ENCODE measurements at regions not wholly inside any gene's neighbourhood (a gene's known extent, or its start where the extent isn't known, plus 50 kb on each side); places are given as distances from the start of the nearest gene placed in this dataset.

DNA sequence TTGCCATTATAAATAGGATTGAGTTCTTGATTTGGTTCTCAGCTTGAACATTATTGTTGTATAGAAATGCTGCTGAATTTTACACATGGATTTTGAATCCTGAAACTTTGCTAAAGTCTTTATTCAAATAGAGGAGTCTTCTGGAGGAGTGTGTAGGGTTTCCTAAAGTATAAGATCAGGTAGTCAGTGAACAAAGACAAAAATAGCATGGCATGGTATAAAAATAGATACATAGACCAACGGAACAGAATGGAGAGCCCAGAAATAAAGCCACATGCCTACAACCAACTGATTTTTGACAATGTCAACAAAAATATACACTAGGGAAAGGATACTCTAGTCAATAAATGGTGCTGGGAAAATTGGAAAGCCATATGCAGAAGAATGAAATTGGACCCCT is 740.1 kb downstream of the QKI start:
- H3K27me3 Mint-ChIP-seq (ENCODE audit: low read depth) = no peaks in the 10 kb centered on the region
- DNase-seq (ENCODE audit: low spot score) = no peak
- no peaks in the 10 kb centered on the region for H3K36me3 Mint-ChIP-seq (ENCODE audit: low read depth)
- H3K9me3 Mint-ChIP-seq (ENCODE audit: low read depth) = peaks cover 4% of the 10 kb centered on the region
- no peak overlapping the region for H3K27ac Mint-ChIP-seq (ENCODE audit: unreplicated experiment)
- H3K4me3 Mint-ChIP-seq (ENCODE audit: unreplicated experiment) = no peak overlapping the region
- peaks cover 6% of the 10 kb centered on the region for H3K4me1 Mint-ChIP-seq (ENCODE audit: low read depth)
- TF ChIP-seq, protein P1, sequence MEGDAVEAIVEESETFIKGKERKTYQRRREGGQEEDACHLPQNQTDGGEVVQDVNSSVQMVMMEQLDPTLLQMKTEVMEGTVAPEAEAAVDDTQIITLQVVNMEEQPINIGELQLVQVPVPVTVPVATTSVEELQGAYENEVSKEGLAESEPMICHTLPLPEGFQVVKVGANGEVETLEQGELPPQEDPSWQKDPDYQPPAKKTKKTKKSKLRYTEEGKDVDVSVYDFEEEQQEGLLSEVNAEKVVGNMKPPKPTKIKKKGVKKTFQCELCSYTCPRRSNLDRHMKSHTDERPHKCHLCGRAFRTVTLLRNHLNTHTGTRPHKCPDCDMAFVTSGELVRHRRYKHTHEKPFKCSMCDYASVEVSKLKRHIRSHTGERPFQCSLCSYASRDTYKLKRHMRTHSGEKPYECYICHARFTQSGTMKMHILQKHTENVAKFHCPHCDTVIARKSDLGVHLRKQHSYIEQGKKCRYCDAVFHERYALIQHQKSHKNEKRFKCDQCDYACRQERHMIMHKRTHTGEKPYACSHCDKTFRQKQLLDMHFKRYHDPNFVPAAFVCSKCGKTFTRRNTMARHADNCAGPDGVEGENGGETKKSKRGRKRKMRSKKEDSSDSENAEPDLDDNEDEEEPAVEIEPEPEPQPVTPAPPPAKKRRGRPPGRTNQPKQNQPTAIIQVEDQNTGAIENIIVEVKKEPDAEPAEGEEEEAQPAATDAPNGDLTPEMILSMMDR (IDR thresholded peaks at IDR 0.05) = no peak

GRCh38 chr6:164152611-164153010 is 738.1 kb downstream of the QKI start:
- H3K27ac Mint-ChIP-seq (ENCODE audit: unreplicated experiment) = no peak overlapping the region
- H3K4me3 Mint-ChIP-seq (ENCODE audit: unreplicated experiment) = no peak overlapping the region
- peaks cover 12% of the 10 kb centered on the region for H3K4me1 Mint-ChIP-seq (ENCODE audit: low read depth)
- H3K36me3 Mint-ChIP-seq (ENCODE audit: low read depth) = no peaks in the 10 kb centered on the region
- TF ChIP-seq, protein P1 (IDR thresholded peaks at IDR 0.05) = no peak
- no peaks in the 10 kb centered on the region for H3K27me3 Mint-ChIP-seq (ENCODE audit: low read depth)
- no peak for DNase-seq (ENCODE audit: low spot score)
- H3K9me3 Mint-ChIP-seq (ENCODE audit: low read depth) = no peaks in the 10 kb centered on the region

DNA sequence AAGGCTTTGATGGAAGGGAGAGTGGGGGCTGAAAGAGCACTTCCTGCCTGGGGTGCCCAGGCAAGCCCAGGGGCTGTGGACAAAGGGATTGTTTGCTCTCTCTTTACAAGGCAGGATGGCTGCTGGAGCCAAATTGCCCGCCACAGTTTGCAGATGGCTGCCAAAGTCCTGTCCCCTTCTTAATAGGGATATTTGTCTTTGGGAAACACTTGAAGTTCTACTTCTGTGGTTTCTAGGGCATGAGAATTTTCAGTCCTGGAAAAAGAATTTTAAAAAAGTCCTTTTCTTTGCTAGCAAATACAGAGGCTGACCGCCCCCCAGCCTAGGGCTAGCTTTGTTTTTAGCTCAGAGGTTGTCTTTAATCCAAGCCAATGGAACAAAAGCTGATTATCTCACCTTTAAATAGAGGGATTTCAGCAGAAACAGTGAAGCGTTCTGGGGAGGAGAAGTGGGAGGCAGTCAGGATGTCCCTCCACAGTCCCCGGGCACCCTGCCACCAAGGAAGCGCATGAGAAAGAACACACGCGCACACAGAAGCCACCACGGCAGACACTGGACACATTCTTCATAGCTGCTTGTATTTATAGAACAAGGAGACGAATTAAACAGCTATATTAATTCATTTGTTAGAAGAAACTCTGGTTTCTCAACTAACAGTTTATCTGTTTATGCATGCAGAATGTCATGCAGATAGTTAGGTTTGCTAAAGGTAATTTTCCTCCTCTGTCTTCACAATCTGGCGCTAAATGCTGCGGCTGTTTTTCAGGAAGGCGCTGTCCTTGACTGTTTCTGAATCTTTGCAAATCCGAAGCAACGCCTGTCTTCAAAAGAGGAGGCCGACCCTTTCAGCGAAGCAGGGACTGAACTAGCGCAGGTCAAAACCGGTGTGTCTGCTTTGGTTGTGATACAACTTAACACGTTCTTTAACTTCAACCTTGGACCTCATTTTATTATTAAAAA is 736.9 kb downstream of the QKI start:
- H3K36me3 Mint-ChIP-seq (ENCODE audit: low read depth) = no peaks in the 10 kb centered on the region
- no peak overlapping the region for H3K4me3 Mint-ChIP-seq (ENCODE audit: unreplicated experiment)
- no peak overlapping the region for H3K27ac Mint-ChIP-seq (ENCODE audit: unreplicated experiment)
- DNase-seq (ENCODE audit: low spot score) = no peak
- TF ChIP-seq, protein P1 (IDR thresholded peaks at IDR 0.05) = no peak
- H3K9me3 Mint-ChIP-seq (ENCODE audit: low read depth) = no peaks in the 10 kb centered on the region
- peaks cover 12% of the 10 kb centered on the region for H3K4me1 Mint-ChIP-seq (ENCODE audit: low read depth)
- no peaks in the 10 kb centered on the region for H3K27me3 Mint-ChIP-seq (ENCODE audit: low read depth)

DNA sequence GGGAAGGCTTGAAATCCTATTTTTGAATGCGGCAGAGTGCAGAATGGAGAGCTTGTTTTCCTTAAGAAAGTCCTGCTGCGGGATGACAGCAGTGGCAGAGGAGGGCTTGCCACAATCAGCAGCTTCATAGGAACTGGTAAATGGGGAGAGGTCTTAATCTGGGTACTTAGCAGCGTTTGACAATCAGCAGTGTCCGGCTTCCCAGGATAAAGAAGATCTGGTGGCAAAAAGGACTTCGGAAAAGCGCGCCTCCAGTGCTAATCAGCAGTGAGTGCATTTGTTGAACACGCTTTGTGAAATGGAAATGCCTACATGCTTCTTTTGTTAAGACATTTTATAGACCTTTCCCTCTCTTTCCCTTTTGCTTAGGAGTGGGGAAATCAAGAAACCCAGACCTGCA is 735.7 kb downstream of the QKI start:
- TF ChIP-seq, protein P1 (IDR thresholded peaks at IDR 0.05) = no peak
- Mint-ChIP-seq H3K9me3 (ENCODE audit: low read depth) (no peaks in the 10 kb centered on the region), H3K4me1 (ENCODE audit: low read depth) (peaks cover 12% of the 10 kb centered on the region), H3K4me3 (ENCODE audit: unreplicated experiment) (no peak overlapping the region), H3K27me3 (ENCODE audit: low read depth) (no peaks in the 10 kb centered on the region), H3K36me3 (ENCODE audit: low read depth) (no peaks in the 10 kb centered on the region), H3K27ac (ENCODE audit: unreplicated experiment) (no peak overlapping the region)
- DNase-seq (ENCODE audit: low spot score) = no peak

DNA sequence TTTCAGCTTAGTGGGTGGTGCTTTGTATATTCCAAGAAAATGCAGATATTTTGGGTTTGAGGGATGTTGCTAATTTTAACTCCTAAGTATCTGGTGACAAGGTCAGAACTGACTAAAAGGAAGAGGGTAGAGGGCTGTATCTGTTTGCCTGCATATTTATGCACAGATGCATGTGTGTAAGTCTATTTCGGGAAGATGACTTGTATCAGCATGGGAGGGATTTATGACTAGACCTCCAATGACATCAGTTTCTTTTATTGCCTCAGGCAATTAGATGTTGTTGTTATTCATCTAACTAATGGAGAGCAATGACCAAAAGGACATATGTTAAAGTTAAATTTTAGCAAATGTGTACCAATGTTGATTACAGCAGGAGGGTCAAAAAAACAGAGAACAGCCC is 734.3 kb downstream of the QKI start:
- no peaks in the 10 kb centered on the region for H3K27me3 Mint-ChIP-seq (ENCODE audit: low read depth)
- TF ChIP-seq, protein P1 (IDR thresholded peaks at IDR 0.05) = no peak
- no peak for DNase-seq (ENCODE audit: low spot score)

More for the DNA sequence above, 734.3 kb downstream of the QKI start:
- Mint-ChIP-seq H3K4me1 (ENCODE audit: low read depth) (peaks cover 12% of the 10 kb centered on the region), H3K36me3 (ENCODE audit: low read depth) (no peaks in the 10 kb centered on the region), H3K27ac (ENCODE audit: unreplicated experiment) (no peak overlapping the region), H3K9me3 (ENCODE audit: low read depth) (no peaks in the 10 kb centered on the region), H3K4me3 (ENCODE audit: unreplicated experiment) (no peak overlapping the region)
